B cell (primary cell): ENCODE measurements at regions not wholly inside any gene's neighbourhood (a gene's known extent, or its start where the extent isn't known, plus 50 kb on each side); places are given as distances from the start of the nearest gene placed in this dataset.

Source experiments
- ATAC-seq: fragments of 200-7000 bp; cut with Tn5 transposase; one replicate; pipeline ENCODE4 v1.10.0; 2021; ENCODE audit warnings: low read depth, mild to moderate bottlenecking, moderate number of reproducible peaks, moderate library complexity
- CTCF ChIA-PET: fragments of 350-600 bp; sonication (Branson Sonifier 250); formaldehyde crosslinking; loops from one replicate; lab custom pipeline; 2021; ENCODE audit warnings: antibody characterized with exemption, inconsistent platforms; lab: Charles Lee
- POLR2A ChIA-PET: fragments of 350-600 bp; sonication (Branson Sonifier 250); formaldehyde crosslinking; loops from one replicate; lab custom pipeline; 2021; ENCODE audit warnings: antibody characterized with exemption; lab: Charles Lee
- DNase-seq: peaks from one replicate; pipeline ENCODE4 v3.0.0; 2013
- H2AFZ ChIP-seq: 2 replicates; pipeline ENCODE4 v1.6.1; 2012; ENCODE audit warnings: mild to moderate bottlenecking, low read depth, low read length; ENCODE audit not compliant: insufficient read depth, poor library complexity, severe bottlenecking
- H3K27ac ChIP-seq, 2 donors: 1 replicate in 1 of 2; 2 replicates in 1 of 2; pipeline ENCODE4 v1.5.1; 2012 to 2013; ENCODE audit warnings: low read length in 2 of 2, mild to moderate bottlenecking in 2 of 2, moderate library complexity in 1 of 2
- H3K27me3 ChIP-seq, 4 experiments: fragments of 200-600 bp in 1 of 4; sonication (generic) in 1 of 4; replicated peaks in 1 of 4; 1 replicate in 2 of 4; 2 replicates in 2 of 4; pipeline versions ENCODE4 v1.6.1 to v1.7.0; 2013 to 2016; ENCODE audit warnings: low read length in 3 of 4, mild to moderate bottlenecking in 2 of 4, mixed read lengths in 1 of 4, moderate library complexity in 1 of 4; ENCODE audit not compliant: insufficient read depth in 4 of 4, control insufficient read depth in 3 of 4; ENCODE audit errors: control extremely low read depth in 1 of 4
- H3K36me3 ChIP-seq, 2 experiments: replicated peaks in 1 of 2; 1 replicate in 1 of 2; 2 replicates in 1 of 2; pipeline versions ENCODE4 v1.6.1 to v1.7.1; 2013; ENCODE audit warnings: low read length in 1 of 2; ENCODE audit not compliant: insufficient read depth in 2 of 2, control insufficient read depth in 1 of 2; ENCODE audit errors: control extremely low read depth in 1 of 2, extremely low read depth in 1 of 2
- H3K4me1 ChIP-seq, 2 donors: fragments of 200-600 bp in 1 of 2; sonication (generic) in 1 of 2; 1 replicate in 1 of 2; 2 replicates in 1 of 2; pipeline versions ENCODE4 v1.5.1 to v1.6.1; 2013 to 2017; ENCODE audit warnings: low read length in 2 of 2; ENCODE audit not compliant: control insufficient read depth in 2 of 2, insufficient read depth in 2 of 2
- H3K4me2 ChIP-seq: replicated peaks from 2 replicates; pipeline ENCODE3; 2012; ENCODE audit warnings: mild to moderate bottlenecking, low read depth, low read length; ENCODE audit not compliant: poor library complexity, severe bottlenecking
- H3K4me3 ChIP-seq, 5 experiments: fragments of 200-600 bp in 1 of 5; sonication (generic) in 1 of 5; 1 replicate in 3 of 5; 2 replicates in 2 of 5; pipeline versions ENCODE4 v1.5.1 to v1.7.0; 2011 to 2016; ENCODE audit warnings: low read length in 4 of 5, mild to moderate bottlenecking in 4 of 5, low read depth in 2 of 5, control low read depth in 1 of 5, moderate library complexity in 1 of 5; ENCODE audit not compliant: insufficient read depth in 1 of 5; ENCODE audit errors: control extremely low read depth in 1 of 5, extremely low read depth in 1 of 5
- H3K79me2 ChIP-seq: fragments of 200-600 bp; sonication (generic); one replicate; pipeline ENCODE4 v1.6.0; 2016; ENCODE audit warnings: low read length; ENCODE audit not compliant: control insufficient read depth, insufficient read depth
- H3K9ac ChIP-seq: fragments of 200-600 bp; sonication (generic); 2 replicates; pipeline ENCODE4 v1.6.1; 2017; ENCODE audit warnings: mild to moderate bottlenecking, low read length, moderate library complexity
- H3K9me3 ChIP-seq, 3 donors: one replicate each; pipeline versions ENCODE4 v1.6.1 to v1.7.1; 2013; ENCODE audit warnings: low read length in 2 of 3; ENCODE audit not compliant: control insufficient read depth in 2 of 3, insufficient read depth in 1 of 3; ENCODE audit errors: control extremely low read depth in 1 of 3
- H4K20me1 ChIP-seq: 2 replicates; pipeline ENCODE4 v1.6.0; 2012; ENCODE audit warnings: mild to moderate bottlenecking, low read length; ENCODE audit not compliant: insufficient read depth, control insufficient read depth, poor library complexity, severe bottlenecking
- H3K27ac Mint-ChIP-seq: one replicate; pipeline ENCODE4 v1.8.0; 2021; ENCODE audit warnings: mixed read lengths
- H3K27me3 Mint-ChIP-seq: one replicate; pipeline ENCODE4 v1.8.0; 2021; ENCODE audit warnings: mixed read lengths
- H3K4me1 Mint-ChIP-seq: one replicate; pipeline ENCODE4 v1.8.0; 2021; ENCODE audit warnings: mixed read lengths
- H3K4me3 Mint-ChIP-seq: one replicate; pipeline ENCODE4 v1.8.0; 2021; ENCODE audit warnings: mixed read lengths
- H3K9me3 Mint-ChIP-seq: one replicate; pipeline ENCODE4 v1.8.0; 2022; ENCODE audit warnings: mixed read lengths; ENCODE audit not compliant: insufficient read depth
- CTCF ChIP-seq: fragments of 200-600 bp; IDR thresholded peaks from one replicate; pipeline ENCODE4 v1.8.0; 2022; ENCODE audit warnings: antibody characterized with exemption, mild to moderate bottlenecking
- EZH2 ChIP-seq: IDR thresholded peaks from 2 replicates; pipeline ENCODE4 v1.6.1; 2012; ENCODE audit warnings: borderline replicate concordance, low read depth, mild to moderate bottlenecking, moderate library complexity, low read length; ENCODE audit not compliant: insufficient read depth, poor library complexity, severe bottlenecking
- WGBS: methylation state at CpG from one replicate; pipeline ENCODE4 v1.1.5; 2013; ENCODE audit warnings: missing lambda C conversion rate; ENCODE audit not compliant: insufficient coverage; 5-methylcytosine and 5-hydroxymethylcytosine counted together
- intact Hi-C: fragments of 100-400 bp; cut with micrococcal nuclease; formaldehyde crosslinking; loops from one replicate; pipeline ENCODE4 v1.10.0; 2022

GRCh38 chr6:66516377-66516776 is 809.4 kb upstream of the EYS start:
- Mint-ChIP-seq H3K4me3 (no peak overlapping the region), H3K9me3 (peaks cover 3% of the 10 kb centered on the region), H3K4me1 (no peaks in the 10 kb centered on the region), H3K27me3 (no peaks in the 10 kb centered on the region), H3K27ac (no peak overlapping the region)
- ChIA-PET POLR2A (no interaction called here), CTCF (no interaction called here)
- H4K20me1 ChIP-seq = no peaks in the 10 kb centered on the region
- no peaks in the 10 kb centered on the region for H3K27me3 ChIP-seq
- no peak overlapping the region for H3K9ac ChIP-seq
- H3K4me1 ChIP-seq = no peaks in the 10 kb centered on the region
- no peaks in the 10 kb centered on the region for H3K79me2 ChIP-seq
- H3K9me3 ChIP-seq = no peaks in the 10 kb centered on the region
- DNase-seq (no peak), ATAC-seq (no peak)
- no peaks in the 10 kb centered on the region for H3K36me3 ChIP-seq
- intact Hi-C loops = no loop called here
- H2AFZ ChIP-seq = no peak overlapping the region
- no peak overlapping the region for H3K4me3 ChIP-seq
- TF ChIP-seq CTCF (no peak), EZH2 (no peak)
- H3K4me2 ChIP-seq = no peak overlapping the region
- no peak overlapping the region for H3K27ac ChIP-seq

- H3K4me1 ChIP-seq = no peaks in the 10 kb centered on the region
- no peak overlapping the region for H3K27ac ChIP-seq
- no peaks in the 10 kb centered on the region for H3K27me3 Mint-ChIP-seq
- no peak overlapping the region for H2AFZ ChIP-seq
- TF ChIP-seq EZH2 (no peak), CTCF (no peak)
- no peak overlapping the region for H3K4me3 Mint-ChIP-seq
- H3K36me3 ChIP-seq = no peaks in the 10 kb centered on the region
- WGBS = no CpG with 5 or more reads among the region's 3 CpGs
- H3K9ac ChIP-seq = no peak overlapping the region
- ChIA-PET CTCF (no interaction called here), POLR2A (no interaction called here)
- H4K20me1 ChIP-seq = no peaks in the 10 kb centered on the region
- no peaks in the 10 kb centered on the region for H3K9me3 ChIP-seq
- H3K4me2 ChIP-seq = no peak overlapping the region
- no peaks in the 10 kb centered on the region for H3K4me1 Mint-ChIP-seq
- DNase-seq = no peak
- no peaks in the 10 kb centered on the region for H3K79me2 ChIP-seq
- no peaks in the 10 kb centered on the region for H3K27me3 ChIP-seq
- no peak overlapping the region for H3K27ac Mint-ChIP-seq
- H3K9me3 Mint-ChIP-seq = no peaks in the 10 kb centered on the region
- intact Hi-C loops = no loop called here
- no peak overlapping the region for H3K4me3 ChIP-seq
- ATAC-seq = no peak
Observed at GRCh38 chr6:66508433-66508832, 801.4 kb upstream of the EYS start.
